HT-29 (cell line): ENCODE measurements at regions not wholly inside any gene's neighbourhood (a gene's known extent, or its start where the extent isn't known, plus 50 kb on each side); places are given as distances from the start of the nearest gene placed in this dataset.
A peak's percentile ranks its signal among the peaks of the same experiment; 100 is the strongest.

Experiments
- DNase-seq: peaks from one replicate; pipeline ENCODE4 v3.0.0-alpha.2; 2015; ENCODE audit warnings: low spot score

- no peak for DNase-seq
Measured at GRCh38 chr13:83601539-83601938, 280.7 kb downstream of the SLITRK1 start.

- no peak for DNase-seq
Measured at GRCh38 chr13:83592095-83592494, 290.2 kb downstream of the SLITRK1 start.

GRCh38 chr13:83589814-83590213 lies 292.5 kb downstream of the SLITRK1 start:
- no peak for DNase-seq

- DNase-seq, result no peak
Measured at GRCh38 chr13:83577183-83577582, 305.1 kb downstream of the SLITRK1 start.

- DNase-seq, result no peak
Measured at GRCh38 chr13:83568019-83568418, 314.3 kb downstream of the SLITRK1 start.

- no peak for DNase-seq
Measured at GRCh38 chr13:83563499-83563898, 318.8 kb downstream of the SLITRK1 start.

- DNase-seq, result no peak
Measured at GRCh38 chr13:83557845-83558244, 324.4 kb downstream of the SLITRK1 start.

GRCh38 chr13:83549671-83550070 lies 332.6 kb downstream of the SLITRK1 start:
- no peak for DNase-seq

GRCh38 chr13:83547043-83547442 lies 335.2 kb downstream of the SLITRK1 start:
- DNase-seq, result no peak

- no peak for DNase-seq
Measured at GRCh38 chr13:83546476-83546875, 335.8 kb downstream of the SLITRK1 start.

GRCh38 chr13:83538636-83539035 lies 343.6 kb downstream of the SLITRK1 start:
- DNase-seq, result no peak

GRCh38 chr13:83536941-83537340 lies 345.3 kb downstream of the SLITRK1 start:
- DNase-seq, result no peak

GRCh38 chr13:83536153-83536552 lies 346.1 kb downstream of the SLITRK1 start:
- no peak for DNase-seq

GRCh38 chr13:83532809-83533208 lies 349.5 kb downstream of the SLITRK1 start:
- no peak for DNase-seq

- no peak for DNase-seq
Measured at GRCh38 chr13:83531022-83531421, 351.3 kb downstream of the SLITRK1 start.

- DNase-seq, result no peak
Measured at GRCh38 chr13:83516781-83517180, 365.5 kb downstream of the SLITRK1 start.

GRCh38 chr13:83515268-83516015 lies 366.8 kb downstream of the SLITRK1 start:
- DNase-seq, result no peak

GRCh38 chr13:83508771-83509301 lies 373.4 kb downstream of the SLITRK1 start:
- no peak for DNase-seq

GRCh38 chr13:83503424-83503823 lies 378.9 kb downstream of the SLITRK1 start:
- DNase-seq, result no peak

- no peak for DNase-seq
Measured at GRCh38 chr13:83499286-83499685, 383.0 kb downstream of the SLITRK1 start.

GRCh38 chr13:83498481-83499190 lies 383.6 kb downstream of the SLITRK1 start:
- peak; percentile 49 for DNase-seq

- peak; percentile 5 for DNase-seq
Measured at GRCh38 chr13:83498045-83498444, 384.2 kb downstream of the SLITRK1 start.

GRCh38 chr13:83496501-83496900 lies 385.8 kb downstream of the SLITRK1 start:
- DNase-seq, result no peak
